Smooth muscle cell (in vitro differentiated cells): ENCODE measurements at regions not wholly inside any gene's neighbourhood (a gene's known extent, or its start where the extent isn't known, plus 50 kb on each side); places are given as distances from the start of the nearest gene placed in this dataset.

Source experiments
- DNase-seq: peaks from one replicate; lab custom pipeline; 2025; ENCODE audit not compliant: unreplicated experiment; lab: John Stamatoyannopoulos, UW
- H2AFZ ChIP-seq: fragments of 200-600 bp; sonication (generic); 2 replicates; pipeline ENCODE4 v1.6.0; 2016; ENCODE audit warnings: antibody characterized with exemption, low read depth, mild to moderate bottlenecking
- H3F3A ChIP-seq: fragments of 200-600 bp; sonication (generic); 2 replicates; pipeline ENCODE4 v1.6.0; 2017; ENCODE audit warnings: antibody characterized with exemption, low read depth
- H3K27ac ChIP-seq: fragments of 200-600 bp; sonication (generic); 2 replicates; pipeline ENCODE4 v1.5.1; 2016; ENCODE audit warnings: low read depth, mild to moderate bottlenecking
- H3K27me3 ChIP-seq: fragments of 200-600 bp; sonication (generic); 2 replicates; pipeline ENCODE4 v1.6.1; 2016; ENCODE audit warnings: low read depth, mild to moderate bottlenecking
- H3K36me3 ChIP-seq: fragments of 200-600 bp; sonication (generic); 2 replicates; pipeline ENCODE4 v1.5.1; 2016; ENCODE audit warnings: low read depth
- H3K4me1 ChIP-seq: fragments of 200-600 bp; sonication (generic); 2 replicates; pipeline ENCODE4 v1.5.1; 2016; ENCODE audit warnings: low read depth
- H3K4me2 ChIP-seq: fragments of 200-600 bp; sonication (generic); 2 replicates; pipeline ENCODE4 v1.6.0; 2016; ENCODE audit warnings: mild to moderate bottlenecking
- H3K4me3 ChIP-seq: fragments of 200-600 bp; sonication (generic); 2 replicates; pipeline ENCODE4 v1.5.1; 2016; ENCODE audit warnings: mild to moderate bottlenecking
- H3K79me2 ChIP-seq: fragments of 200-600 bp; sonication (generic); 2 replicates; pipeline ENCODE4 v1.6.0; 2016; ENCODE audit warnings: low read depth, mild to moderate bottlenecking
- H3K9ac ChIP-seq: fragments of 200-600 bp; sonication (generic); 2 replicates; pipeline ENCODE4 v1.6.0; 2016; ENCODE audit warnings: low read depth
- H3K9me3 ChIP-seq: fragments of 200-600 bp; sonication (generic); replicated peaks from 2 replicates; pipeline ENCODE4 v1.5.1; 2016; ENCODE audit warnings: low read depth
- H4K20me1 ChIP-seq: fragments of 200-600 bp; sonication (generic); 2 replicates; pipeline ENCODE4 v1.6.0; 2016; ENCODE audit warnings: low read depth
- WGBS: methylation state at CpG from one replicate; pipeline ENCODE4 v1.1.7; 2016; ENCODE audit warnings: low lambda C conversion rate; 5-methylcytosine and 5-hydroxymethylcytosine counted together
- TF ChIP-seq, protein P1 (sequence below): fragments of 200-600 bp; sonication (generic); IDR thresholded peaks from 2 replicates; pipeline ENCODE4 v1.5.1; 2017; ENCODE audit warnings: borderline replicate concordance, mild to moderate bottlenecking, antibody characterized with exemption; ENCODE audit not compliant: insufficient read depth, poor library complexity, severe bottlenecking

DNA sequence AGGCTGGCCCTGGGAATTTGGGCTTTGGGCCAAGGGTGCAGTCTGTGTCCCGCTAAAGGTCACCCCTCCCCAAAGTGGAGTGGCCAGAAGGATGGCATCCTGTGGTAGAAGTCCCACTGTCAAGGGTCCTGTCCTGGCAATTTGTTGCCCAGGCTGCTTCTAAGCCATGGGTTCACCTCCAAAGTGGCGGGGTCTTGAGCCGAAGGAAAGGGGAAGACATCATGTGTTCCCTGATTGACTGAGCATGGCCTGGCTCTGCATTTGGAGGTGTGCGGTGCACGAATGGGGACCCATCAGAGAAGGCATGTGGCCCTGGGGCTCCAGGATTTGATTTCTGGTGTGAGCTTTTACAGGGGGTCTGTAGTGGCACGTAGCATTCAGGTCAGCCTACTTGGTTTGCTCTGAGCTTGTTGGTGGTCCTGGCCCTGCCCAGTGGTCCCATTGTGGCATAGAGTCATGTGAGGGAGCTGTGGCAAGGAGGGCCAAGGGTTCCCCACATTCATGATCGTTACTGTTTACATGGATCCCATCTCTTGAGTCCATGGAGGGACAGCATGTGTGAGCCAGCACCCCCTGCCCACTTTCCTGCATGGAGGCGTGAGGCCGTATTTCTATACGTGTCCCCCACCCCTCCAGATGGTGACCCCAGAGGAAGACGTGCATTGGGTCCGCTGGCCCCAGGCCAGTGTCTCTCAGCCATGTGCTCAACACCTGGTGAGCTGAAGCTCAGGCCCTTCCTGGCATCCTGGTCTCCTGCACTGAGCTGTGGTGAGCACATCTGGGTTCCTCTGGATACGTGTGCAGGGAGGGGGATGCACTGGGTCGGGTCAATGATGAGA, 225.1 kb downstream of the SNRPN start:
- Histone ChIP-seq H4K20me1 (no peaks in the 10 kb centered on the region), H3K79me2 (no peaks in the 10 kb centered on the region), H3K4me1 (no peaks in the 10 kb centered on the region), H2AFZ (no peak overlapping the region), H3K4me2 (no peak overlapping the region), H3K9me3 (no peaks in the 10 kb centered on the region), H3F3A (no peaks in the 10 kb centered on the region), H3K4me3 (no peak overlapping the region), H3K27ac (no peak overlapping the region), H3K9ac (no peak overlapping the region), H3K36me3 (no peaks in the 10 kb centered on the region), H3K27me3 (no peaks in the 10 kb centered on the region)
- 79% methylated on average over 14 of the region's 14 CpGs for WGBS
- no peak for DNase-seq
- TF ChIP-seq, protein P1, sequence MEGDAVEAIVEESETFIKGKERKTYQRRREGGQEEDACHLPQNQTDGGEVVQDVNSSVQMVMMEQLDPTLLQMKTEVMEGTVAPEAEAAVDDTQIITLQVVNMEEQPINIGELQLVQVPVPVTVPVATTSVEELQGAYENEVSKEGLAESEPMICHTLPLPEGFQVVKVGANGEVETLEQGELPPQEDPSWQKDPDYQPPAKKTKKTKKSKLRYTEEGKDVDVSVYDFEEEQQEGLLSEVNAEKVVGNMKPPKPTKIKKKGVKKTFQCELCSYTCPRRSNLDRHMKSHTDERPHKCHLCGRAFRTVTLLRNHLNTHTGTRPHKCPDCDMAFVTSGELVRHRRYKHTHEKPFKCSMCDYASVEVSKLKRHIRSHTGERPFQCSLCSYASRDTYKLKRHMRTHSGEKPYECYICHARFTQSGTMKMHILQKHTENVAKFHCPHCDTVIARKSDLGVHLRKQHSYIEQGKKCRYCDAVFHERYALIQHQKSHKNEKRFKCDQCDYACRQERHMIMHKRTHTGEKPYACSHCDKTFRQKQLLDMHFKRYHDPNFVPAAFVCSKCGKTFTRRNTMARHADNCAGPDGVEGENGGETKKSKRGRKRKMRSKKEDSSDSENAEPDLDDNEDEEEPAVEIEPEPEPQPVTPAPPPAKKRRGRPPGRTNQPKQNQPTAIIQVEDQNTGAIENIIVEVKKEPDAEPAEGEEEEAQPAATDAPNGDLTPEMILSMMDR = no peak

DNA sequence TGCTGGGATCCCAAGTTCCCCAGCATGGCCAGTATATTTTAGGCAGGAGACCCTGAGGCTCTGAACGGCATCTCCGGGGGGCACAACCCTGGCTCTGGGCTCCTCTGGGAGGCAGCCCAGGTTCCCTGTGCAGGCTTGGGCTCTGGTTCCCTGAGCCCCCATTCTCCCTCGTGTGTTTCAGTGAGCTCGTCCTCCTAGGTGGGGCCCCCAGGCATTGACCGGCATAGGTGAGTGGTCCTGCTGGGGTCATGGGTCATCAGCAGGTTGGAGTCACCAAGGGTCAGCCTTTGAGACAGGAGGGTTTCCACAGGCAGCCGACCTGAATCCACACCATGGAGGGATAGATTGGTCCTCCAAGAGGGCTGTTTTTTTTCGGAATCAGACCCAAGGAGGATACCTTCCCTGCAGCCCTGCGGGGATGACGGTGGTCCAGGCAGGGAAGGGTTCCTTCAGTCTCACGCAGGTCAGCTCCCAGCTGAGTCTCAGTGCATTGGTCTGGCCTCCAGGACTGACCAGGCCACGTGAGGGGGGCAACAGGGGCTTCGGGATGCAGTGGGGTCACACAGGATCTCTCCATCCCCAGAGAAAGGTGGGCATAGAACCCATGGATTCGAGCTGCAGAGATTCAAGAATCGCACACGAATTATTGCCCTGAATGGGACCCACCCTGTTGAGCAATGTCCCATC, 226.0 kb downstream of the SNRPN start:
- H3K9ac ChIP-seq = no peak overlapping the region
- H3K36me3 ChIP-seq = no peaks in the 10 kb centered on the region
- no peak overlapping the region for H3K27ac ChIP-seq
- TF ChIP-seq, protein P1 = no peak
- H3K4me1 ChIP-seq = no peaks in the 10 kb centered on the region
- H2AFZ ChIP-seq = no peak overlapping the region
- H3K79me2 ChIP-seq = no peaks in the 10 kb centered on the region
- no peak overlapping the region for H3K4me3 ChIP-seq
- H3K4me2 ChIP-seq = no peak overlapping the region
- H4K20me1 ChIP-seq = no peaks in the 10 kb centered on the region
- 67% methylated on average over 15 of the region's 15 CpGs for WGBS
- no peak for DNase-seq
- no peaks in the 10 kb centered on the region for H3K9me3 ChIP-seq
- no peaks in the 10 kb centered on the region for H3K27me3 ChIP-seq
- H3F3A ChIP-seq = no peaks in the 10 kb centered on the region

GRCh38 chr15:25181293-25182097, 226.7 kb downstream of the SNRPN start:
- Histone ChIP-seq H3K9me3 (no peaks in the 10 kb centered on the region), H4K20me1 (no peaks in the 10 kb centered on the region), H3K36me3 (no peaks in the 10 kb centered on the region), H3K27me3 (no peaks in the 10 kb centered on the region), H2AFZ (no peak overlapping the region), H3K4me2 (no peak overlapping the region), H3K4me3 (no peak overlapping the region), H3F3A (no peaks in the 10 kb centered on the region), H3K9ac (no peak overlapping the region), H3K79me2 (no peaks in the 10 kb centered on the region), H3K27ac (no peak overlapping the region), H3K4me1 (no peaks in the 10 kb centered on the region)
- WGBS = 77% methylated on average over 17 of the region's 17 CpGs
- DNase-seq = no peak
- TF ChIP-seq, protein P1 = no peak
